HG02870 (cell line): ENCODE measurements at regions not wholly inside any gene's neighbourhood (a gene's known extent, or its start where the extent isn't known, plus 50 kb on each side); places are given as distances from the start of the nearest gene placed in this dataset.
"Not testable (repeated sequence)": the region's sequence is repeated elsewhere in the genome, so short reads cannot be mapped to it uniquely, and the experiment has no call there.

Experiments used
- ATAC-seq: cut with Tn5 transposase; IDR thresholded peaks from one replicate; pipeline ENCODE4 v1.9.1; 2021; ENCODE audit warnings: mild to moderate bottlenecking, moderate library complexity; ENCODE audit not compliant: unreplicated experiment

GRCh38 chr3:82628385-82629014 is 867.1 kb upstream of the GBE1 start:
- ATAC-seq, result no peak

- no peak for ATAC-seq
These were observed 866.3 kb upstream of the GBE1 start for GRCh38 chr3:82627733-82628132.

GRCh38 chr3:82620744-82621143 is 859.3 kb upstream of the GBE1 start:
- not testable (repeated sequence) for ATAC-seq

GRCh38 chr3:82618594-82618993 is 857.1 kb upstream of the GBE1 start:
- ATAC-seq, result no peak

GRCh38 chr3:82610236-82610635 is 848.8 kb upstream of the GBE1 start:
- no peak for ATAC-seq

GRCh38 chr3:82607391-82607790 is 845.9 kb upstream of the GBE1 start:
- no peak for ATAC-seq

- no peak for ATAC-seq
These were observed 835.4 kb upstream of the GBE1 start for GRCh38 chr3:82596805-82597204.

- ATAC-seq, result no peak
These were observed 834.1 kb upstream of the GBE1 start for GRCh38 chr3:82595530-82595929.

GRCh38 chr3:82587174-82587573 is 825.7 kb upstream of the GBE1 start:
- ATAC-seq, result no peak

- ATAC-seq, result no peak
These were observed 825.0 kb upstream of the GBE1 start for GRCh38 chr3:82586414-82586813.

GRCh38 chr3:82586002-82586401 is 824.6 kb upstream of the GBE1 start:
- ATAC-seq, result not testable (repeated sequence)

- not testable (repeated sequence) for ATAC-seq
These were observed 824.1 kb upstream of the GBE1 start for GRCh38 chr3:82585591-82585990.

- not testable (repeated sequence) for ATAC-seq
These were observed 823.4 kb upstream of the GBE1 start for GRCh38 chr3:82584861-82585260.

GRCh38 chr3:82584415-82584814 is 823.0 kb upstream of the GBE1 start:
- not testable (repeated sequence) for ATAC-seq

GRCh38 chr3:82581350-82581749 is 819.9 kb upstream of the GBE1 start:
- no peak for ATAC-seq

- ATAC-seq, result no peak
These were observed 811.3 kb upstream of the GBE1 start for GRCh38 chr3:82572721-82573120.

GRCh38 chr3:82568776-82569338 is 807.4 kb upstream of the GBE1 start:
- ATAC-seq, result no peak

- ATAC-seq, result no peak
These were observed 805.7 kb upstream of the GBE1 start for GRCh38 chr3:82567029-82567600.

- ATAC-seq, result no peak
These were observed 801.5 kb upstream of the GBE1 start for GRCh38 chr3:82562896-82563295.

GRCh38 chr3:82561784-82562183 is 800.3 kb upstream of the GBE1 start:
- ATAC-seq, result no peak

GRCh38 chr3:82558081-82558480 is 796.6 kb upstream of the GBE1 start:
- ATAC-seq, result no peak

GRCh38 chr3:82556113-82556512 is 794.7 kb upstream of the GBE1 start:
- no peak for ATAC-seq

- not testable (repeated sequence) for ATAC-seq
These were observed 781.1 kb upstream of the GBE1 start for GRCh38 chr3:82542556-82542955.
